ENCODE measurements at regions not wholly inside any gene's neighbourhood (a gene's known extent, or its start where the extent isn't known, plus 50 kb on each side); places are given as distances from the start of the nearest gene placed in this dataset.

DNA sequence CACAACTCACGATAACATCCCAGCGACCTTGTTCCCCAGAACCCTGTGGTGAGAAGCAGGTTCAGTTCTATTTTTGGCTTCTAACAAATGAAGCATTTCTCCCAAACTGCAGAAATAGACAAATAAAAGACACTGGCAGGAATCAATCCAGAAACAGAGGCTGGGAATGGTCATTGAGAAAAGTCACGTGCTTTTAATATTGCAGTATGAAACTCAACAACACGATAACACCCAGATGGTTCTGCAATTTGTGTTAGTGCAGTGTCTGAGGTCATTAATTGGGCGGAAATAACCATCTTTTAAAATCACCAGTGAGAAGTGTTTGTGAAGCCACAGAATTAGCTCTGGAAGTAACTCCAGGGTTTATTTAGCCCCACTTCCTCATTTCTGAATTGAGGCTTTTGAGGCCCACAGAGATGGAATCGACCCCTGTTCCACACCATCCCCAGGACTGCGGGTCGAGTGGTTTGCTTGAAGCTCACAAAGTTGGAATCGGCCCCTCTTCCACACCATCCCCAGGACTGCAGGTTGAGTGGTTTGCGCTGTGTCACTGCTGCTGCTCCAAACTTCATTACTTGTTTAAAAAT lies 164.7 kb upstream of the IRX4 start:
- intact Hi-C loops (cut with DNase I; ENCODE audit: low total_unique reads) = no loop called here
- WGBS, 2 donors = 74 to 79% methylated on average over 10 of the region's 10 CpGs
- peak in 1 of 2 donors; percentile 7 for DNase-seq (ENCODE audit: low spot score in 2 of 2)
- H3K4me3 ChIP-seq (ENCODE audit: low read depth, poor library complexity, severe bottlenecking) = no peak overlapping the region
- TF ChIP-seq, protein P1, sequence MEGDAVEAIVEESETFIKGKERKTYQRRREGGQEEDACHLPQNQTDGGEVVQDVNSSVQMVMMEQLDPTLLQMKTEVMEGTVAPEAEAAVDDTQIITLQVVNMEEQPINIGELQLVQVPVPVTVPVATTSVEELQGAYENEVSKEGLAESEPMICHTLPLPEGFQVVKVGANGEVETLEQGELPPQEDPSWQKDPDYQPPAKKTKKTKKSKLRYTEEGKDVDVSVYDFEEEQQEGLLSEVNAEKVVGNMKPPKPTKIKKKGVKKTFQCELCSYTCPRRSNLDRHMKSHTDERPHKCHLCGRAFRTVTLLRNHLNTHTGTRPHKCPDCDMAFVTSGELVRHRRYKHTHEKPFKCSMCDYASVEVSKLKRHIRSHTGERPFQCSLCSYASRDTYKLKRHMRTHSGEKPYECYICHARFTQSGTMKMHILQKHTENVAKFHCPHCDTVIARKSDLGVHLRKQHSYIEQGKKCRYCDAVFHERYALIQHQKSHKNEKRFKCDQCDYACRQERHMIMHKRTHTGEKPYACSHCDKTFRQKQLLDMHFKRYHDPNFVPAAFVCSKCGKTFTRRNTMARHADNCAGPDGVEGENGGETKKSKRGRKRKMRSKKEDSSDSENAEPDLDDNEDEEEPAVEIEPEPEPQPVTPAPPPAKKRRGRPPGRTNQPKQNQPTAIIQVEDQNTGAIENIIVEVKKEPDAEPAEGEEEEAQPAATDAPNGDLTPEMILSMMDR (IDR thresholded peaks at IDR 0.05) = no peak
- TF ChIP-seq POLR2A (IDR thresholded peaks at IDR 0.05) = no peak

DNA sequence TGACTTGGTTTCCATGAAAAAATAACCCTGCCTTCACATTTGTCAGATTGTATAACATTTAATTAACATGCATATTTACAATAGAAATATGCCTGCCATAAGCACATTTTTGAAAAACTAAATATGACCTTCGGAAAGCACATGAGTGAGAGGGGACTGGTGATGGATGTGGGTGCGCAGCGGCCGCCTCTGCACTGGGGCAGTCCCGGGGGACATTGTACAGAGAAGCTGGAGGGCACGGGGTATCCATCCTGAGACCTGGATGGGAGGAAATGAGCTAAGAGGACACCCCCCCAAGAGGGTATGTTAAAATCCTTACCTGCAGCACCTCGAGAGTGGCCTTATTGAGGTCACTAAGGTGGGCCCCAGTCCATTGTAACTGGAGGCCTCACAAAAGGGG lies 161.3 kb upstream of the IRX4 start:
- DNase-seq (ENCODE audit: low spot score in 2 of 2) = peak in 1 of 2 donors; percentile 9
- 84 to 91% methylated on average over 7 of the region's 7 CpGs for WGBS, 2 donors
- intact Hi-C loops (cut with DNase I; ENCODE audit: low total_unique reads) = no loop called here
- no peak overlapping the region for H3K4me3 ChIP-seq (ENCODE audit: low read depth, poor library complexity, severe bottlenecking)
- TF ChIP-seq POLR2A (IDR thresholded peaks at IDR 0.05) = no peak
- TF ChIP-seq, protein P1 (IDR thresholded peaks at IDR 0.05) = no peak

DNA sequence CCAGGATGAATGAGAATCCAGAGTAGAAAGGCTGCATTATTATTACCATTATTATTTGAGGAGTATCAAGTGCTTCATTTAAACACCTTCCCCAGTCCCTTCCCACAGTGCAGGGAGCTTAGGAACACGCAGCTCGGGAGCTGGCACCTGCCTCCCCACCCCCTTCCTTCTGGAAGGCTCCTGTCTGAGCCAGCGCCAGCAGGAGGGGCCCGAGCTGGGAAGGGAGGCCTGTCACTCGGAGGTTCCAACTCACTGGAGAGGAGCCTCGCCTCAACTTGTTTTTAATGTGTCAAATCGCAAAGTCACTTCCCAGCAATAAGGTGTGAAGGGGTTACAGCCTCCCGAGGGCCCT lies 156.4 kb upstream of the IRX4 start:
- no peak for DNase-seq (ENCODE audit: low spot score in 2 of 2)
- WGBS, 2 donors = 12 to 24% methylated on average over 8 of the region's 8 CpGs
- intact Hi-C loops (cut with DNase I; ENCODE audit: low total_unique reads) = no loop called here
- H3K4me3 ChIP-seq (ENCODE audit: low read depth, poor library complexity, severe bottlenecking) = no peak overlapping the region
- TF ChIP-seq, protein P1 (IDR thresholded peaks at IDR 0.05) = no peak
- TF ChIP-seq POLR2A (IDR thresholded peaks at IDR 0.05) = no peak

DNA sequence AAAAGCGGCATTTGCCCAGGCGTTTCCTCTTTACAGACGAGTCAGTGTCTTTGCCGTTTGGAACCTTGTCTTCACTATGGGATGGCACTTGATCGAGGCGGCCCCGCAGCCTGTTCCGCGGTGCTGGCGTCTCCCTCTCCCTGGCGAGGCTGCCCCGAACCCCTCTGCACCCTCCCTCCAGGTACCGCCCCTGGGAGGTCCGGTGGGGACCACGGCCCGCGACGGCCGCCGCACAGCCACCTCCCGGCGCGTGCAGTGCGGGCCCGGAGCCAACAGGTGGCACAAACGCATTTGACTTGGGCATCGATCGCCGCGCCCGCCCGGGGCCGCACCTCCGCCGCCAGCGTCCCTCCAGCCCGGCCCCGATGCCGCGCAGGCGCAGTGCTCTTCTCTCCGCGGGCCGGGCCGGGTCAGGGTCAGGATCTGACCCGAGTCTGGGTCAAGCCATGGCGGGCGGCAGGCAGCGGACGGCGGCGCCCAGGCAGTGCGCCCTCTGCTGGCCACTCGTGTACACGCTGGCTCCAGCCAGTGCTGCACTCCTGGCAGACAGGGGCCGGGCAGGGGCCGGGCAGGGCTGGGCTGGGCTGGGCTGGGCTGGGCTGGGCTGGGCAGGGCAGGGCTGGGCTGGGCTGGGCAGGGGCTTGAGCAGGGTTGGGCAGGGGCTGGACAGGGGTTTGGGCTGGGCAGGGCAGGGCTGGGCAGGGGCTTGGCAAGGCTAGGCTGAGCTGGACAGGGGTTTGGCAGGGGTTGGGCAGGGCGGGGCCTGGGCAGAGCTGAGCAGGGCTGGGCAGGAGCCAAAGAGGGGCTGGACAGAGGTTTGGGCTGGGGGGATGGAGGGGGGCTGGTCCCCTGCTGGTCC lies 155.8 kb upstream of the IRX4 start:
- H3K4me3 ChIP-seq (ENCODE audit: low read depth, poor library complexity, severe bottlenecking) = peak overlapping the region; percentile 24
- 3 to 7% methylated on average over 18 to 48 of the region's 58 CpGs for WGBS, 2 donors
- TF ChIP-seq, protein P1 (IDR thresholded peaks at IDR 0.05) = no peak
- no peak for TF ChIP-seq POLR2A (IDR thresholded peaks at IDR 0.05)
- intact Hi-C loops (cut with DNase I; ENCODE audit: low total_unique reads) = no loop called here
- peak; percentile 13 to 93 for DNase-seq (ENCODE audit: low spot score in 2 of 2)

DNA sequence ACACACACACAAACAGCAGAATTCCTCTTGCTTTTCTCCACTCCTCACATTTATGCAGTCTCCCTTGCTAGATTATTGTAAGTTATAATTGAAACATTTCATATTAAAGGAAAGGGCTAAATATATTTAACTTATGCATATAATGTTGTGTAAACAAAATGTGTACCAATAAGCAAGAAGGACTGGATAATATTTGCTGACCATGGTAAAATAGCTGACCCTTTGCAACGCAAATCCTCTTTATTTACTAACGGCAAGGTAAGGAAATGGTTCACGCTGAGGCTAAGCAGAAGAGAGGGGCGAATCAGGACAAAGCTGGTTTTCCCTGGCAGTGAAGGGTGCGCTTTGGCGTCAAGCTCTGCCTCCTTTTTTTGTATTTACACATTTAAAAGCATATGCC lies 154.2 kb upstream of the IRX4 start:
- 76 to 87% methylated on average over 6 of the region's 6 CpGs for WGBS, 2 donors
- intact Hi-C loops (cut with DNase I; ENCODE audit: low total_unique reads) = no loop called here
- no peak overlapping the region for H3K4me3 ChIP-seq (ENCODE audit: low read depth, poor library complexity, severe bottlenecking)
- peak in 1 of 2 donors; percentile 9 for DNase-seq (ENCODE audit: low spot score in 2 of 2)
- TF ChIP-seq, protein P1 (IDR thresholded peaks at IDR 0.05) = no peak
- TF ChIP-seq POLR2A (IDR thresholded peaks at IDR 0.05) = no peak

All from lower leg skin (tissue), 4 donors.